SK-N-SH (cell line): ENCODE measurements at regions not wholly inside any gene's neighbourhood (a gene's known extent, or its start where the extent isn't known, plus 50 kb on each side); places are given as distances from the start of the nearest gene placed in this dataset.

Source experiments
- CTCF ChIA-PET: fragments of 300-600, 350-600 bp; formaldehyde crosslinking; extraction: SDS; loops from one replicate; lab custom pipeline; 2021; lab: Yijun Ruan, JAX
- POLR2A ChIA-PET: fragments of 350-600 bp; sonication (Branson Sonifier 250); formaldehyde crosslinking; extraction: SDS; loops from one replicate; lab custom pipeline; 2020; ENCODE audit warnings: antibody characterized with exemption, inconsistent platforms; lab: Yijun Ruan, JAX
- DNase-seq: peaks from one replicate; pipeline ENCODE4 v3.0.0; 2012
- H2AFZ ChIP-seq: fragments of 200-600 bp; sonication (generic); 2 replicates; pipeline ENCODE4 v1.8.1; 2016; ENCODE audit warnings: antibody characterized with exemption, mild to moderate bottlenecking, low read depth
- H3F3A ChIP-seq: fragments of 200-600 bp; sonication (generic); replicated peaks from 2 replicates; pipeline ENCODE3; 2016; ENCODE audit warnings: antibody characterized with exemption, mild to moderate bottlenecking; ENCODE audit not compliant: insufficient read depth
- H3K27ac ChIP-seq, 2 experiments: fragments of 200-500 bp in 1 of 2; fragments of 200-600 bp in 1 of 2; sonication (Bioruptor generic) in 1 of 2; sonication (generic), shearing (Covaris generic) in 1 of 2; 2 replicates each; pipeline versions ENCODE4 v1.5.1 to v1.6.1; 2014 to 2016; ENCODE audit warnings: low read depth in 2 of 2, inconsistent platforms in 1 of 2, low read length in 1 of 2, mild to moderate bottlenecking in 1 of 2, mixed read lengths in 1 of 2
- H3K27me3 ChIP-seq: fragments of 200-600 bp; sonication (generic), shearing (Covaris generic); 2 replicates; pipeline ENCODE4 v1.6.1; 2016; ENCODE audit warnings: mixed run types; ENCODE audit not compliant: insufficient read depth
- H3K36me3 ChIP-seq, 2 experiments: fragments of 200-500 bp in 1 of 2; fragments of 200-600 bp in 1 of 2; sonication (Bioruptor generic) in 1 of 2; sonication (generic) in 1 of 2; replicated peaks in 1 of 2; 2 replicates each; pipeline versions ENCODE3 to v1.5.1; 2014 to 2016; ENCODE audit warnings: low read length in 1 of 2, mild to moderate bottlenecking in 1 of 2; ENCODE audit not compliant: insufficient read depth in 2 of 2, control insufficient read depth in 1 of 2
- H3K4me1 ChIP-seq, 2 experiments: fragments of 200-500 bp in 1 of 2; fragments of 200-600 bp in 1 of 2; sonication (Bioruptor generic) in 1 of 2; sonication (generic), shearing (Covaris generic) in 1 of 2; 2 replicates each; pipeline versions ENCODE4 v1.5.1 to v1.6.1; 2014 to 2016; ENCODE audit warnings: low read depth in 1 of 2, low read length in 1 of 2, mixed run types in 1 of 2; ENCODE audit not compliant: insufficient read depth in 2 of 2, control insufficient read depth in 1 of 2
- H3K4me2 ChIP-seq: fragments of 200-600 bp; sonication (generic), shearing (Covaris generic); 2 replicates; pipeline ENCODE4 v1.6.1; 2017; ENCODE audit warnings: mixed run types
- H3K4me3 ChIP-seq, 2 experiments: fragments of 200-500 bp in 1 of 2; fragments of 200-600 bp in 1 of 2; sonication (Bioruptor generic) in 1 of 2; sonication (generic), shearing (Covaris generic) in 1 of 2; 2 replicates each; pipeline versions ENCODE4 v1.5.1 to v1.8.1; 2014 to 2016; ENCODE audit warnings: low read depth in 2 of 2, inconsistent platforms in 1 of 2, low read length in 1 of 2, mild to moderate bottlenecking in 1 of 2, mixed read lengths in 1 of 2, moderate library complexity in 1 of 2
- H3K79me2 ChIP-seq: fragments of 200-600 bp; sonication (generic); 2 replicates; pipeline ENCODE4 v1.8.1; 2017; ENCODE audit warnings: mild to moderate bottlenecking; ENCODE audit not compliant: insufficient read depth
- H3K9ac ChIP-seq: fragments of 200-600 bp; sonication (generic); 2 replicates; pipeline ENCODE4 v1.6.1; 2017; ENCODE audit warnings: mixed run types
- H3K9me2 ChIP-seq: fragments of 200-600 bp; sonication (generic); 2 replicates; pipeline ENCODE4 v1.6.1; 2017; ENCODE audit warnings: mixed run types
- H3K9me3 ChIP-seq: fragments of 200-600 bp; sonication (generic); 2 replicates; pipeline ENCODE4 v1.6.1; 2017; ENCODE audit warnings: mixed run types, mild to moderate bottlenecking, moderate library complexity
- H4K20me1 ChIP-seq: fragments of 200-600 bp; sonication (generic); 2 replicates; pipeline ENCODE4 v1.6.1; 2017; ENCODE audit warnings: mild to moderate bottlenecking, mixed run types; ENCODE audit not compliant: insufficient read depth
- CHD2 ChIP-seq: fragments of 150-350 bp; IDR thresholded peaks from 2 replicates; pipeline ENCODE4 v1.6.1; 2018; ENCODE audit warnings: low read length; ENCODE audit not compliant: partially characterized antibody
- EZH2phosphoT487 ChIP-seq: fragments of 200-600 bp; sonication (generic); IDR thresholded peaks from 2 replicates; pipeline ENCODE4 v1.6.1; 2017; ENCODE audit warnings: low read depth, mixed run types, mild to moderate bottlenecking, antibody characterized with exemption, moderate library complexity, borderline replicate concordance
- FOSL2 ChIP-seq: IDR thresholded peaks from 2 replicates; pipeline ENCODE4 v1.4.0; 2012; ENCODE audit warnings: low read depth, mild to moderate bottlenecking, moderate library complexity, borderline replicate concordance
- FOXJ3 ChIP-seq: sonication (generic); formaldehyde crosslinking; IDR thresholded peaks from 2 replicates; pipeline ENCODE4 v1.5.1; 2020; ENCODE audit warnings: mild to moderate bottlenecking, missing genetic modification reagents
- GATA2 ChIP-seq: sonication (generic); formaldehyde crosslinking; IDR thresholded peaks from 2 replicates; pipeline ENCODE4 v1.5.0; 2020; ENCODE audit warnings: mild to moderate bottlenecking, missing genetic modification reagents
- MEF2A ChIP-seq: IDR thresholded peaks from 2 replicates; pipeline ENCODE4 v1.4.0; 2012; ENCODE audit warnings: low read depth, borderline replicate concordance
- MXI1 ChIP-seq: IDR thresholded peaks from 2 replicates; pipeline ENCODE4 v1.6.1; 2012; ENCODE audit warnings: mild to moderate bottlenecking, low read depth, low read length, improper control_type of control experiment
- NFIC ChIP-seq: IDR thresholded peaks from 2 replicates; pipeline ENCODE4 v1.4.0; 2012; ENCODE audit warnings: borderline replicate concordance
- RCOR1 ChIP-seq: fragments of 150-350 bp; IDR thresholded peaks from 2 replicates; pipeline ENCODE4 v1.6.1; 2017; ENCODE audit warnings: antibody characterized with exemption, low read length
- RFX5 ChIP-seq: IDR thresholded peaks from 2 replicates; pipeline ENCODE4 v1.6.1; 2012; ENCODE audit warnings: mild to moderate bottlenecking, improper control_type of control experiment, low read length
- RXRA ChIP-seq: IDR thresholded peaks from 2 replicates; pipeline ENCODE4 v1.4.0; 2012; ENCODE audit warnings: low read depth, mild to moderate bottlenecking, borderline replicate concordance
- SIN3A ChIP-seq: IDR thresholded peaks from 2 replicates; pipeline ENCODE4 v1.6.1; 2012; ENCODE audit warnings: low read depth, mild to moderate bottlenecking, low read length, moderate library complexity, borderline replicate concordance
- SMC3 ChIP-seq: IDR thresholded peaks from 2 replicates; pipeline ENCODE4 v1.6.1; 2012; ENCODE audit warnings: low read depth, low read length, improper control_type of control experiment
- TAF1 ChIP-seq: IDR thresholded peaks from 2 replicates; pipeline ENCODE4 v1.6.1; 2012; ENCODE audit warnings: low read depth, mild to moderate bottlenecking, low read length, moderate library complexity, borderline replicate concordance
- TCF12 ChIP-seq: IDR thresholded peaks from 2 replicates; pipeline ENCODE4 v1.4.0; 2012
- TEAD4 ChIP-seq: IDR thresholded peaks from 2 replicates; pipeline ENCODE4 v1.4.0; 2012; ENCODE audit warnings: mild to moderate bottlenecking, borderline replicate concordance; ENCODE audit not compliant: insufficient read depth
- WGBS: methylation state at CpG from one replicate; pipeline ENCODE4 v1.1.6; 2017; ENCODE audit warnings: low lambda C conversion rate; 5-methylcytosine and 5-hydroxymethylcytosine counted together
- TF ChIP-seq, protein P1 (sequence below): IDR thresholded peaks from 2 replicates; pipeline ENCODE4 v1.4.0; 2012; ENCODE audit warnings: low read depth, borderline replicate concordance
- TF ChIP-seq, protein P2 (sequence below): fragments of 150-350 bp; IDR thresholded peaks from 2 replicates; pipeline ENCODE4 v1.6.1; 2016; ENCODE audit warnings: mild to moderate bottlenecking, low read depth, low read length
- TF ChIP-seq, protein P3 (sequence below): IDR thresholded peaks from 2 replicates; pipeline ENCODE4 v1.4.0; 2012; ENCODE audit warnings: low read depth
- TF ChIP-seq, protein P4 (sequence below): IDR thresholded peaks from 2 replicates; pipeline ENCODE4 v1.6.1; 2012; ENCODE audit warnings: mild to moderate bottlenecking, low read depth, low read length, moderate library complexity
- TF ChIP-seq, protein P5 (sequence below): IDR thresholded peaks from 2 replicates; pipeline ENCODE4 v1.4.0; 2012; ENCODE audit warnings: low read depth, borderline replicate concordance

DNA sequence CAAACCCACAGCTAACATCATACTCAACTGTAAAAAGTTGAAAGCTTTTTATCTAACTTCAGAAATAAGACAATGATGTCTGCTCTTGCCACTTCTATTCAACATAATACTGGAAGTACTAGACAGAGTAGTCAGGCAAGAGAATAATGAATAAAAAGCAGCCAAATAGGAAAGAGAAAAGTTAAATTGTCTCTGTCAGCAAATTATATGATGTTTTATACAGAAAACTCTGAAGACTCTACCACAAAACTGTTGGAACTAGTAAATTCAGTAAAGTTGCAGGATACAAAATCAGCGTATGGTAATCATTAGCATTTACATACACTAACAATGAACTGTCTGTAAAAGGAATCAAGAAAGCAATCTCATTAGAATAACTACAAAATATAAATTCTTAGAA is 752.9 kb upstream of the CT83 start:
- DNase-seq, result no peak
- Histone ChIP-seq H3K9ac (no peak overlapping the region), H3K27me3 (no peaks in the 10 kb centered on the region), H3K79me2 (no peaks in the 10 kb centered on the region), H3K4me3 (no peak overlapping the region), H3F3A (no peaks in the 10 kb centered on the region), H3K36me3 (no peaks in the 10 kb centered on the region), H3K27ac (no peak overlapping the region), H3K9me2 (no peaks in the 10 kb centered on the region), H2AFZ (no peak overlapping the region), H3K4me2 (no peak overlapping the region), H3K9me3 (no peaks in the 10 kb centered on the region; the same call in 1 of the 2 replicates), H4K20me1 (no peaks in the 10 kb centered on the region)
- POLR2A ChIA-PET, result no interaction called here
- WGBS, result 2% methylated on average over 1 of the region's 1 CpG
- TF ChIP-seq RCOR1 (no peak), NFIC (no peak), FOSL2 (no peak), TEAD4 (no peak), MEF2A (no peak), MXI1 (no peak), TAF1 (no peak), SIN3A (no peak)
- TF ChIP-seq, protein P1, sequence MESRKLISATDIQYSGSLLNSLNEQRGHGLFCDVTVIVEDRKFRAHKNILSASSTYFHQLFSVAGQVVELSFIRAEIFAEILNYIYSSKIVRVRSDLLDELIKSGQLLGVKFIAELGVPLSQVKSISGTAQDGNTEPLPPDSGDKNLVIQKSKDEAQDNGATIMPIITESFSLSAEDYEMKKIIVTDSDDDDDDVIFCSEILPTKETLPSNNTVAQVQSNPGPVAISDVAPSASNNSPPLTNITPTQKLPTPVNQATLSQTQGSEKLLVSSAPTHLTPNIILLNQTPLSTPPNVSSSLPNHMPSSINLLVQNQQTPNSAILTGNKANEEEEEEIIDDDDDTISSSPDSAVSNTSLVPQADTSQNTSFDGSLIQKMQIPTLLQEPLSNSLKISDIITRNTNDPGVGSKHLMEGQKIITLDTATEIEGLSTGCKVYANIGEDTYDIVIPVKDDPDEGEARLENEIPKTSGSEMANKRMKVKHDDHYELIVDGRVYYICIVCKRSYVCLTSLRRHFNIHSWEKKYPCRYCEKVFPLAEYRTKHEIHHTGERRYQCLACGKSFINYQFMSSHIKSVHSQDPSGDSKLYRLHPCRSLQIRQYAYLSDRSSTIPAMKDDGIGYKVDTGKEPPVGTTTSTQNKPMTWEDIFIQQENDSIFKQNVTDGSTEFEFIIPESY, result no peak
- TF ChIP-seq, protein P2, sequence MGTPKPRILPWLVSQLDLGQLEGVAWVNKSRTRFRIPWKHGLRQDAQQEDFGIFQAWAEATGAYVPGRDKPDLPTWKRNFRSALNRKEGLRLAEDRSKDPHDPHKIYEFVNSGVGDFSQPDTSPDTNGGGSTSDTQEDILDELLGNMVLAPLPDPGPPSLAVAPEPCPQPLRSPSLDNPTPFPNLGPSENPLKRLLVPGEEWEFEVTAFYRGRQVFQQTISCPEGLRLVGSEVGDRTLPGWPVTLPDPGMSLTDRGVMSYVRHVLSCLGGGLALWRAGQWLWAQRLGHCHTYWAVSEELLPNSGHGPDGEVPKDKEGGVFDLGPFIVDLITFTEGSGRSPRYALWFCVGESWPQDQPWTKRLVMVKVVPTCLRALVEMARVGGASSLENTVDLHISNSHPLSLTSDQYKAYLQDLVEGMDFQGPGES, result no peak
- TF ChIP-seq, all 33 proteins: peak for 0
- CTCF ChIA-PET, result no interaction called here
- no peaks in the 10 kb centered on the region for H3K4me1 ChIP-seq

DNA sequence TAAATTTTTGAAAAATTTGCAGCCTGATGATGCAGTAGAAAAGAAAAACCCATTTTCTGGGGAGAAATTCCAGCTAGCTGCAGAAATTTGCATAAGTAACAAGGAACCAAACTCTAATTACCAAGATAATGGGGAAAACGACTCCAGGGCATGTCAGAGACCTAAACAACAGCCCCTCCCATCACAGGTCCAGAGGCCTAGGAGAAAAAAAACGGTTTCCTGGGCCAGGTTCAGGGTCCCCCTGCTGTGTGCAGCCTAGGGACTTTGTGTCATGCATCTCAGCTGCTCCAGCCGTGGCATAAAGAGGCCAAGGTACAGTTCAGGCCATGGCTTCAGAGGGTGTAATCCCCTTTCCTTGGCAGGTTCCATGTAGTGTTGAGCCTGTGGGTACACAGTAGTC is 733.7 kb upstream of the CT83 start:
- POLR2A ChIA-PET, result no interaction called here
- no peak for TF ChIP-seq FOXJ3 (CRISPR knock-in tag)
- no peak for TF ChIP-seq RFX5
- TF ChIP-seq, protein P3, sequence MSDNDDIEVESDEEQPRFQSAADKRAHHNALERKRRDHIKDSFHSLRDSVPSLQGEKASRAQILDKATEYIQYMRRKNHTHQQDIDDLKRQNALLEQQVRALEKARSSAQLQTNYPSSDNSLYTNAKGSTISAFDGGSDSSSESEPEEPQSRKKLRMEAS, result no peak
- TF ChIP-seq EZH2phosphoT487, result no peak
- TF ChIP-seq, protein P4, sequence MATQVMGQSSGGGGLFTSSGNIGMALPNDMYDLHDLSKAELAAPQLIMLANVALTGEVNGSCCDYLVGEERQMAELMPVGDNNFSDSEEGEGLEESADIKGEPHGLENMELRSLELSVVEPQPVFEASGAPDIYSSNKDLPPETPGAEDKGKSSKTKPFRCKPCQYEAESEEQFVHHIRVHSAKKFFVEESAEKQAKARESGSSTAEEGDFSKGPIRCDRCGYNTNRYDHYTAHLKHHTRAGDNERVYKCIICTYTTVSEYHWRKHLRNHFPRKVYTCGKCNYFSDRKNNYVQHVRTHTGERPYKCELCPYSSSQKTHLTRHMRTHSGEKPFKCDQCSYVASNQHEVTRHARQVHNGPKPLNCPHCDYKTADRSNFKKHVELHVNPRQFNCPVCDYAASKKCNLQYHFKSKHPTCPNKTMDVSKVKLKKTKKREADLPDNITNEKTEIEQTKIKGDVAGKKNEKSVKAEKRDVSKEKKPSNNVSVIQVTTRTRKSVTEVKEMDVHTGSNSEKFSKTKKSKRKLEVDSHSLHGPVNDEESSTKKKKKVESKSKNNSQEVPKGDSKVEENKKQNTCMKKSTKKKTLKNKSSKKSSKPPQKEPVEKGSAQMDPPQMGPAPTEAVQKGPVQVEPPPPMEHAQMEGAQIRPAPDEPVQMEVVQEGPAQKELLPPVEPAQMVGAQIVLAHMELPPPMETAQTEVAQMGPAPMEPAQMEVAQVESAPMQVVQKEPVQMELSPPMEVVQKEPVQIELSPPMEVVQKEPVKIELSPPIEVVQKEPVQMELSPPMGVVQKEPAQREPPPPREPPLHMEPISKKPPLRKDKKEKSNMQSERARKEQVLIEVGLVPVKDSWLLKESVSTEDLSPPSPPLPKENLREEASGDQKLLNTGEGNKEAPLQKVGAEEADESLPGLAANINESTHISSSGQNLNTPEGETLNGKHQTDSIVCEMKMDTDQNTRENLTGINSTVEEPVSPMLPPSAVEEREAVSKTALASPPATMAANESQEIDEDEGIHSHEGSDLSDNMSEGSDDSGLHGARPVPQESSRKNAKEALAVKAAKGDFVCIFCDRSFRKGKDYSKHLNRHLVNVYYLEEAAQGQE, result no peak
- no peak for TF ChIP-seq SMC3
- TF ChIP-seq RCOR1, result no peak
- TF ChIP-seq TCF12, result no peak
- no peak for TF ChIP-seq MXI1
- TF ChIP-seq SIN3A, result no peak
- TF ChIP-seq, protein P5, sequence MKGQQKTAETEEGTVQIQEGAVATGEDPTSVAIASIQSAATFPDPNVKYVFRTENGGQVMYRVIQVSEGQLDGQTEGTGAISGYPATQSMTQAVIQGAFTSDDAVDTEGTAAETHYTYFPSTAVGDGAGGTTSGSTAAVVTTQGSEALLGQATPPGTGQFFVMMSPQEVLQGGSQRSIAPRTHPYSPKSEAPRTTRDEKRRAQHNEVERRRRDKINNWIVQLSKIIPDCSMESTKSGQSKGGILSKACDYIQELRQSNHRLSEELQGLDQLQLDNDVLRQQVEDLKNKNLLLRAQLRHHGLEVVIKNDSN, result no peak
- no peak for TF ChIP-seq GATA2 (CRISPR knock-in tag)
- TF ChIP-seq CHD2, result no peak
- TF ChIP-seq RXRA, result no peak
- TF ChIP-seq TEAD4, result no peak

More for the DNA sequence above, 733.7 kb upstream of the CT83 start:
- Histone ChIP-seq H2AFZ (no peak overlapping the region), H3K4me2 (no peak overlapping the region), H3K9ac (no peak overlapping the region), H3K9me2 (no peaks in the 10 kb centered on the region), H3F3A (no peaks in the 10 kb centered on the region), H3K36me3 (no peaks in the 10 kb centered on the region), H3K4me3 (no peak overlapping the region), H3K9me3 (no peaks in the 10 kb centered on the region), H3K79me2 (no peaks in the 10 kb centered on the region), H3K27me3 (no peaks in the 10 kb centered on the region), H3K27ac (no peak overlapping the region), H3K4me1 (no peaks in the 10 kb centered on the region), H4K20me1 (no peaks in the 10 kb centered on the region)
- 0% methylated on average over 3 of the region's 3 CpGs for WGBS
- DNase-seq, result no peak
- CTCF ChIA-PET, result no interaction called here
